Neuronal stem cell (in vitro differentiated cells): ENCODE measurements at regions not wholly inside any gene's neighbourhood (a gene's known extent, or its start where the extent isn't known, plus 50 kb on each side); places are given as distances from the start of the nearest gene placed in this dataset.

Experiments
- DNase-seq: peaks from one replicate; pipeline ENCODE4 v3.0.0-alpha.2; 2013; ENCODE audit warnings: low spot score
- H2AFZ ChIP-seq: one replicate; pipeline ENCODE4 v1.6.1; 2013; ENCODE audit warnings: mild to moderate bottlenecking, low read length, inconsistent platforms
- H2AK5ac ChIP-seq: 2 replicates; pipeline ENCODE4 v1.6.1; 2013; ENCODE audit warnings: low read depth, mild to moderate bottlenecking, inconsistent platforms, low read length, moderate library complexity, mixed read lengths
- H2BK120ac ChIP-seq: 2 replicates; pipeline ENCODE4 v1.6.1; 2013; ENCODE audit warnings: low read depth, mild to moderate bottlenecking, inconsistent platforms, low read length, moderate library complexity, mixed read lengths
- H2BK12ac ChIP-seq: one replicate; pipeline ENCODE4 v1.6.1; 2013; ENCODE audit warnings: low read length, inconsistent platforms
- H2BK15ac ChIP-seq: 2 replicates; pipeline ENCODE4 v1.6.1; 2013; ENCODE audit warnings: mild to moderate bottlenecking, low read length, inconsistent platforms, mixed read lengths
- H2BK5ac ChIP-seq: one replicate; pipeline ENCODE4 v1.6.1; 2013; ENCODE audit warnings: inconsistent platforms, mild to moderate bottlenecking, low read length, moderate library complexity
- H3K14ac ChIP-seq: one replicate; pipeline ENCODE4 v1.6.1; 2013; ENCODE audit warnings: low read length, inconsistent platforms
- H3K18ac ChIP-seq: 2 replicates; pipeline ENCODE4 v1.6.1; 2013; ENCODE audit warnings: low read length, inconsistent platforms
- H3K23ac ChIP-seq: 2 replicates; pipeline ENCODE4 v1.6.1; 2013; ENCODE audit warnings: low read depth, mild to moderate bottlenecking, mixed read lengths, low read length, inconsistent platforms; ENCODE audit not compliant: poor library complexity
- H3K27ac ChIP-seq: replicated peaks from 3 replicates; pipeline ENCODE4 v1.5.1; 2013; ENCODE audit warnings: low read length, inconsistent platforms
- H3K27me3 ChIP-seq, 3 experiments: 2 replicates each; pipeline ENCODE4 v1.6.1; 2013; ENCODE audit warnings: low read length in 3 of 3, mild to moderate bottlenecking in 2 of 3, inconsistent platforms in 1 of 3, low read depth in 1 of 3, mixed read lengths in 1 of 3, moderate library complexity in 1 of 3; ENCODE audit not compliant: control insufficient read depth in 3 of 3, insufficient read depth in 3 of 3
- H3K36me3 ChIP-seq, 2 donors: replicated peaks in 1 of 2; 2 replicates each; pipeline ENCODE4 v1.6.1; 2013; ENCODE audit warnings: low read length in 2 of 2; ENCODE audit not compliant: control insufficient read depth in 2 of 2, insufficient read depth in 2 of 2
- H3K4ac ChIP-seq: 2 replicates; pipeline ENCODE4 v1.6.1; 2013; ENCODE audit warnings: inconsistent platforms, mild to moderate bottlenecking, low read length, moderate library complexity
- H3K4me1 ChIP-seq, 2 donors: 1 replicate in 1 of 2; 2 replicates in 1 of 2; pipeline ENCODE4 v1.6.1; 2013; ENCODE audit warnings: low read length in 2 of 2, low read depth in 1 of 2; ENCODE audit not compliant: control insufficient read depth in 2 of 2, insufficient read depth in 1 of 2
- H3K4me2 ChIP-seq: one replicate; pipeline ENCODE4 v1.6.1; 2013; ENCODE audit warnings: mild to moderate bottlenecking, low read length, inconsistent platforms; ENCODE audit not compliant: insufficient read depth, poor library complexity, severe bottlenecking
- H3K4me3 ChIP-seq, 2 donors: 2 replicates each; pipeline ENCODE4 v1.5.1; 2013; ENCODE audit warnings: low read length in 2 of 2, mild to moderate bottlenecking in 2 of 2, inconsistent platforms in 1 of 2, moderate library complexity in 1 of 2
- H3K79me1 ChIP-seq: one replicate; pipeline ENCODE4 v1.6.1; 2013; ENCODE audit warnings: low read depth, mild to moderate bottlenecking, inconsistent platforms, low read length, moderate library complexity
- H3K9ac ChIP-seq: one replicate; pipeline ENCODE4 v1.6.1; 2013; ENCODE audit warnings: mild to moderate bottlenecking, low read depth, low read length, inconsistent platforms; ENCODE audit not compliant: poor library complexity
- H3K9me3 ChIP-seq, 2 donors: replicated peaks in 1 of 2; 2 replicates each; pipeline versions ENCODE3 to v1.6.1; 2013; ENCODE audit warnings: low read length in 2 of 2, mild to moderate bottlenecking in 2 of 2, inconsistent platforms in 1 of 2, low read depth in 1 of 2, mixed read lengths in 1 of 2, moderate library complexity in 1 of 2; ENCODE audit not compliant: control insufficient read depth in 2 of 2, insufficient read depth in 1 of 2
- H4K8ac ChIP-seq: one replicate; pipeline ENCODE4 v1.6.1; 2013; ENCODE audit warnings: low read depth, mild to moderate bottlenecking, inconsistent platforms, low read length, moderate library complexity
- H4K91ac ChIP-seq: one replicate; pipeline ENCODE4 v1.6.1; 2013; ENCODE audit warnings: low read length, low read depth, mild to moderate bottlenecking, inconsistent platforms; ENCODE audit not compliant: poor library complexity
- WGBS, 2 donors: extraction: QIAGEN DNeasy Blood & Tissue Kit; methylation state at CpG; one replicate each; pipeline ENCODE4 v1.1.7; 2013; ENCODE audit warnings: missing lambda C conversion rate in 2 of 2, mixed read lengths in 1 of 2; ENCODE audit not compliant: insufficient read length in 2 of 2, insufficient replicate concordance in 1 of 2; ENCODE audit errors: extremely low coverage in 2 of 2; 5-methylcytosine and 5-hydroxymethylcytosine counted together

DNA sequence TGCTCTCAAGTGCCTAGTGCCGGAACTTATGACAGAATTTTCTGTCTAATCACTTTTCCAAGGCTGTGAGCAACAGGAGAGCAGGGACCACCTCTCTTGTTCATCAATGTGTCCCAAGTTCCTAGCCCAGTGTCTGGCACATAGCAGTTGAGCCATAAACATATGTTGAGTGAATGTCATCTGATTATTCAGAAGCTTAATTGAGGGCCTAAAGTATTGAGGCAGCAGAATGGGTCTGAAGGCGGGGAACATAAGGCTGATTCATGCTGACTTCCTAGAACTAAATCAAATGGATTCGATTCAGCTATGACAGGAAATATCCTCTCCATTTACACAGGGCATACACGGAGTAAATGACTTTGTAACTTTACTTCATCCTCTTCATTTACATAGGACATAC, 438.0 kb upstream of the ZFHX3 start:
- H3K4me3 ChIP-seq: no peak overlapping the region
- DNase-seq: no peak
- H3K18ac ChIP-seq: no peak overlapping the region
- no peak overlapping the region for H3K27ac ChIP-seq
- H4K91ac ChIP-seq: no peak overlapping the region
- H3K4me2 ChIP-seq: no peak overlapping the region
- no peak overlapping the region for H2BK120ac ChIP-seq
- H2BK5ac ChIP-seq: no peak overlapping the region
- no peak overlapping the region for H3K4ac ChIP-seq
- no peak overlapping the region for H2BK15ac ChIP-seq
- H3K23ac ChIP-seq: no peak overlapping the region
- no peak overlapping the region for H2AFZ ChIP-seq
- peaks cover 0 to 6% of the 10 kb centered on the region in 2 donors for H3K4me1 ChIP-seq
- H3K9ac ChIP-seq: no peak overlapping the region
- no peak overlapping the region for H3K14ac ChIP-seq
- no CpG with 5 or more reads among the region's 4 CpGs for WGBS, 2 donors
- H3K79me1 ChIP-seq: no peaks in the 10 kb centered on the region
- no peak overlapping the region for H2BK12ac ChIP-seq
- H2AK5ac ChIP-seq: no peak overlapping the region
- H3K36me3 ChIP-seq: no peaks in the 10 kb centered on the region
- H4K8ac ChIP-seq: no peak overlapping the region
- H3K9me3 ChIP-seq: no peaks in the 10 kb centered on the region
- H3K27me3 ChIP-seq: no peaks in the 10 kb centered on the region

DNA sequence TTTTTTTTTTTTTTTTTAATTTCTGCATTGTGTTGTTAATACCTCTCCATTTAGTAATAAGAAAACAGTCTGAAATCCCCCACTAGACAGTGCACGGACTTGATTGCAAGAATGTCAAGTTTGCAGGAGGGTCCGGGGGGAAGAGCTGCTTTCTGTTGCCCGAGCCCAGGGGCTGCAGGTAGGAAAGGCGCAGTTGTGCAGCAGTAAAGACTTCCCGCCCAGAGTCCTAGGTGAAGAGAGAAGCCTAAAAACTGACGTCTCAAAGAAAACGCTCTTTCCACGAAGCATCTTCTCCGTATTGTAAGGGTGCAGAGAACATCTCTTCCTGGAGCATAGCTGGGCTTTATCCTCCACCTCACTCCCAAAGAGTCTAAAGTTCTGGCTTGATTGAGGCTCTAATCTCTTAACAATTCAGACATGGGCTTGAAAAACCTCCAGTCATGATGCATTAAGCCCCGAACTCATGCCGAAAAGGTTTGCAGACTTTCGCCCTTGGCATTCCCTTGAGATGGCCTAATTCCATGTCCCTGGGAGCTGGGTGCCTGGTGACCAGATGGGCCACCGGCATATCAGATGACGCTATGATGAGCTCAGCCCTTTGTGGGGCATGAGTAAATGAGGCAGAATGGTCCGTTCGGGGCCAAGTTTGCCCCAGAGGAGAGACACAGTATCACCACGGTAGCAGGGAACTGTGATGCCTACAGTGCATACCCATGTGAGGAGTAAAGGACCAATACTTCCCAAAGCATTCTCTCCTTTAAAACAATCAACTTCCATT, 436.2 kb upstream of the ZFHX3 start:
- H4K91ac ChIP-seq: no peak overlapping the region
- no peak overlapping the region for H4K8ac ChIP-seq
- DNase-seq: no peak
- no peaks in the 10 kb centered on the region for H3K9me3 ChIP-seq
- no peak overlapping the region for H2BK12ac ChIP-seq
- no peak overlapping the region for H3K9ac ChIP-seq
- H2BK120ac ChIP-seq: no peak overlapping the region
- no peaks in the 10 kb centered on the region for H3K79me1 ChIP-seq
- no peaks in the 10 kb centered on the region for H3K27me3 ChIP-seq
- H2BK5ac ChIP-seq: no peak overlapping the region
- no peak overlapping the region for H2AFZ ChIP-seq
- no peak overlapping the region for H3K14ac ChIP-seq
- H3K4me1 ChIP-seq: peaks cover 0 to 8% of the 10 kb centered on the region in 2 donors
- H2BK15ac ChIP-seq: no peak overlapping the region
- no peak overlapping the region for H3K4me2 ChIP-seq
- H2AK5ac ChIP-seq: no peak overlapping the region
- no CpG with 5 or more reads among the region's 17 CpGs for WGBS, 2 donors
- H3K23ac ChIP-seq: no peak overlapping the region
- H3K18ac ChIP-seq: no peak overlapping the region
- H3K4me3 ChIP-seq: no peak overlapping the region
- H3K27ac ChIP-seq: no peak overlapping the region
- no peak overlapping the region for H3K4ac ChIP-seq
- H3K36me3 ChIP-seq: no peaks in the 10 kb centered on the region

DNA sequence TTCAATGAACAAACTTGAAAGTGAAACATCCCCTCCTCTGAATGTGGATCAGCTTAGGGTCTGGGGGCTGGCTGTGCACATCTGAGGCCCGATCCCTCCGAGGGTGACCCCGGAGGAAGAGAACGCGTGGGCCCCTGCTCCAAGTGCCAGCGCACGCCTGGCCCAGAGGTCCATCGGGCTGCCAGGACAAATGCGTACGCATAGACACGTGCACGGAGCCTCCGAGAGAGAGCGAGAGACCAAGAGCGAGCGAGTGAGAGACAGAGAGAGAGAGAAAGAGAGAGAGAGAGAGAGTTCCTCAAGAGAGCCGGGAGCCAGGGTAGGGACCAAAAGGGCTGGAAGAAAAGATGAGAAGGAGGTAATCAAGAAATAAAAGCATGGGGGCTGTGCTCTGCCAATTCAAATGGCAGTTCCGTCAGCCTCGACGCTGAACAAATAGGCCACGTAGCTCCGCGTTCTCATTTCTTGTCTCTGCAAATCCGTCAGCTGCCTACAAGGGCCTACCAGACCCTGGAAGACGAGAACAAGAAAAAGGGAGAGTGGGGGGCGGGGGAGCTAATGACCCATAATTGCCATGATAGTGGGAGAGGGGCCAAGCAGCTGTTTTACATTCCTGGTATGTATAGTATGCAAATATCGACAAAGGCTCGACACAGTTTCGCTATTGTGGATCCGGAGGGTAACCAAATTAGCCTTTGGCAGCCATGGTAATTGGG, 435.3 kb upstream of the ZFHX3 start:
- Histone ChIP-seq H3K9ac (peak overlapping the region; percentile 82), H2BK120ac (no peak overlapping the region), H2AK5ac (no peak overlapping the region), H3K14ac (no peak overlapping the region), H3K79me1 (no peaks in the 10 kb centered on the region), H2BK5ac (no peak overlapping the region), H3K23ac (peak overlapping the region; percentile 77), H3K9me3 (no peaks in the 10 kb centered on the region), H3K27ac (no peak overlapping the region), H3K4me1 (peaks cover 0 to 8% of the 10 kb centered on the region in 2 donors), H3K36me3 (no peaks in the 10 kb centered on the region), H2BK12ac (no peak overlapping the region), H3K18ac (peak overlapping the region; percentile 93), H3K4ac (no peak overlapping the region), H4K8ac (no peak overlapping the region), H3K4me2 (no peak overlapping the region), H2AFZ (peak overlapping the region; percentile 75), H4K91ac (no peak overlapping the region), H3K4me3 (no peak overlapping the region), H3K27me3 (no peaks in the 10 kb centered on the region), H2BK15ac (no peak overlapping the region)
- peak; percentile 6 for DNase-seq
- WGBS, 2 donors: no CpG with 5 or more reads among the region's 30 CpGs

DNA sequence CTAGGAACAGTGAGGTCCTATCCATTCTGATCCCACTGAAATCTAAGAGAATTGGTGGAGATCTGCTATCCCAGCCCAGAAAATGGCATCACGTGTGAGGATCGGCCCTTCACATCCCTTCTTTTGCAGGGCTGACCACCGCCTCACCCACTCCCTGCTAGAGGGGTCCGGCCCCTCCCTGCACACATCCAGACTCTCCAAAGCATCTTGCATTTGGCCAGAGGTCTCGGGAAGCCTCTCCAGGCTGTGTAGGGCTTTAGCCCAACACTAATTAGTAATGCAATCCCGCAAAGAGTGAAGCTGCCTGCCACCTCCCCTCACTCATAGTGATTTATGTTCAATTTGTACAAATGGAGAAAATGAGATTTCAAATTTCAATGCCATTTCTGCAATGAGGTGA, 434.4 kb upstream of the ZFHX3 start:
- Histone ChIP-seq H3K27ac (no peak overlapping the region), H2BK15ac (no peak overlapping the region), H3K14ac (no peak overlapping the region), H2BK5ac (no peak overlapping the region), H3K79me1 (no peaks in the 10 kb centered on the region), H3K9ac (no peak overlapping the region), H3K23ac (no peak overlapping the region), H3K9me3 (no peaks in the 10 kb centered on the region), H4K91ac (no peak overlapping the region), H3K27me3 (no peaks in the 10 kb centered on the region), H2BK12ac (no peak overlapping the region), H3K36me3 (no peaks in the 10 kb centered on the region), H3K18ac (no peak overlapping the region), H2AK5ac (no peak overlapping the region), H3K4me1 (peaks cover 0 to 8% of the 10 kb centered on the region in 2 donors), H2AFZ (peak overlapping the region; percentile 75), H3K4me3 (no peak overlapping the region), H3K4me2 (no peak overlapping the region), H3K4ac (no peak overlapping the region), H2BK120ac (no peak overlapping the region), H4K8ac (no peak overlapping the region)
- no CpG with 5 or more reads among the region's 6 CpGs for WGBS, 2 donors
- DNase-seq: no peak
